PC-3 (cell line): ENCODE measurements at regions not wholly inside any gene's neighbourhood (a gene's known extent, or its start where the extent isn't known, plus 50 kb on each side); places are given as distances from the start of the nearest gene placed in this dataset.
A peak's percentile ranks its signal among the peaks of the same experiment; 100 is the strongest.

Source experiments
- ATAC-seq: fragments of 200-7000 bp; cut with Tn5 transposase; 2 replicates; pipeline ENCODE4 v1.9.1; 2020; ENCODE audit warnings: mild to moderate bottlenecking, moderate library complexity
- BruUV-seq: library from RNA; stranded (reverse); fragments of 400-500 nt; replicated peaks from 2 replicates; lab custom pipeline; 2021; lab: Mats Ljungman, UMichigan
- CTCF ChIA-PET: fragments of 300-600 bp; sonication (Branson Sonifier 250); formaldehyde crosslinking; loops from one replicate; lab custom pipeline; 2022; ENCODE audit warnings: antibody characterized with exemption; lab: Charles Lee
- POLR2A ChIA-PET: fragments of 300-600 bp; sonication (Branson Sonifier 250); formaldehyde crosslinking; loops from one replicate; lab custom pipeline; 2022; ENCODE audit warnings: antibody characterized with exemption; ENCODE audit not compliant: unreplicated experiment; lab: Charles Lee
- DNase-seq: peaks from one replicate; pipeline ENCODE4 v3.0.0-alpha.2; 2015
- H2AFZ ChIP-seq: fragments of 300-600 bp; sonication (generic); 2 replicates; pipeline ENCODE4 v1.6.0; 2016; ENCODE audit warnings: antibody characterized with exemption, low read length
- H3F3A ChIP-seq: fragments of 300-600 bp; sonication (generic); one replicate; pipeline ENCODE4 v1.6.0; 2017; ENCODE audit warnings: antibody characterized with exemption, low read length, control low read depth, mild to moderate bottlenecking; ENCODE audit not compliant: unreplicated experiment
- H3K27ac ChIP-seq: fragments of 300-600 bp; sonication (generic); 2 replicates; pipeline ENCODE4 v1.5.1; 2016; ENCODE audit warnings: mild to moderate bottlenecking, low read length
- H3K27me3 ChIP-seq: fragments of 300-600 bp; sonication (generic); 2 replicates; pipeline ENCODE4 v1.6.1; 2016; ENCODE audit warnings: low read length, mixed read lengths
- H3K36me3 ChIP-seq: fragments of 300-600 bp; sonication (generic); 2 replicates; pipeline ENCODE4 v1.6.1; 2016; ENCODE audit warnings: low read depth, mixed run types, low read length, mixed read lengths
- H3K4me1 ChIP-seq: fragments of 300-600 bp; sonication (generic); 2 replicates; pipeline ENCODE4 v1.5.1; 2016; ENCODE audit warnings: low read length; ENCODE audit not compliant: insufficient read depth
- H3K4me2 ChIP-seq: fragments of 300-600 bp; sonication (generic); 2 replicates; pipeline ENCODE4 v1.6.0; 2016; ENCODE audit warnings: low read length
- H3K4me3 ChIP-seq: fragments of 300-600 bp; sonication (generic); 2 replicates; pipeline ENCODE4 v1.5.1; 2016; ENCODE audit warnings: mild to moderate bottlenecking, low read length, mixed read lengths
- H3K79me2 ChIP-seq: fragments of 300-600 bp; sonication (generic); 2 replicates; pipeline ENCODE4 v1.6.1; 2017; ENCODE audit warnings: low read length, mixed read lengths
- H3K9ac ChIP-seq: fragments of 300-600 bp; sonication (generic); 2 replicates; pipeline ENCODE4 v1.6.0; 2016; ENCODE audit warnings: mild to moderate bottlenecking, low read length
- H3K9me2 ChIP-seq: fragments of 300-600 bp; sonication (generic); replicated peaks from 2 replicates; pipeline ENCODE4 v1.6.1; 2016; ENCODE audit warnings: mixed run types, low read length, mixed read lengths
- H3K9me3 ChIP-seq: fragments of 300-600 bp; sonication (generic); 2 replicates; pipeline ENCODE4 v1.6.1; 2016; ENCODE audit warnings: low read length, mixed read lengths
- H4K20me1 ChIP-seq: fragments of 300-600 bp; sonication (generic); 2 replicates; pipeline ENCODE4 v1.6.1; 2016; ENCODE audit warnings: low read length, mixed read lengths
- CTCF ChIP-seq: fragments of 300-600 bp; sonication (generic); conservative IDR thresholded peaks from 2 replicates; pipeline ENCODE4 v1.5.1; 2017; ENCODE audit warnings: antibody characterized with exemption, low read depth, mild to moderate bottlenecking, low read length
- EZH2 ChIP-seq: fragments of 300-600 bp; sonication (generic); IDR thresholded peaks from one replicate; pipeline ENCODE4 v1.6.1; 2017; ENCODE audit warnings: antibody characterized with exemption, mild to moderate bottlenecking, low read length; ENCODE audit not compliant: unreplicated experiment
- EZH2phosphoT487 ChIP-seq: fragments of 300-600 bp; sonication (generic); IDR thresholded peaks from 2 replicates; pipeline ENCODE4 v1.6.1; 2018; ENCODE audit warnings: mild to moderate bottlenecking, antibody characterized with exemption, low read length, borderline replicate concordance
- intact Hi-C: fragments of 100-400 bp; cut with micrococcal nuclease; formaldehyde crosslinking; loops from 2 replicates; pipeline ENCODE4 v1.9.0; 2023

GRCh38 chr13:99656092-99656745, 154.9 kb downstream of the TM9SF2 start:
- H3K9me3 ChIP-seq: no peaks in the 10 kb centered on the region
- ChIA-PET CTCF (interaction anchor here (0.6 to 1.0 kb wide), 4 partner anchors 249 to 1472 kb away, joined by 3 to 4 read pairs (median 4); no protein-coding TSS in a partner anchor), POLR2A (no interaction called here)
- peak overlapping the region; percentile 27; the same call in 1 of the 2 replicates for H3K4me3 ChIP-seq
- no peaks in the 10 kb centered on the region for H3F3A ChIP-seq
- no TSS peak for BruUV-seq
- no peaks in the 10 kb centered on the region for H3K79me2 ChIP-seq
- intact Hi-C loops: loop anchor here (1.0 to 5.0 kb wide), 4 partner anchors 261 to 856 kb away; no protein-coding TSS in a partner anchor
- ATAC-seq: peak; percentile 87
- H3K9ac ChIP-seq: no peak overlapping the region
- TF ChIP-seq CTCF: peak; percentile 85
- TF ChIP-seq EZH2: no peak
- H3K36me3 ChIP-seq: no peaks in the 10 kb centered on the region
- H3K4me1 ChIP-seq: no peaks in the 10 kb centered on the region
- H2AFZ ChIP-seq: peak overlapping the region; percentile 37; the same call in 1 of the 2 replicates
- peak overlapping the region; percentile 41 for H3K4me2 ChIP-seq
- DNase-seq: peak; percentile 72
- no peaks in the 10 kb centered on the region for H3K27me3 ChIP-seq
- no peak overlapping the region for H3K27ac ChIP-seq
- H3K9me2 ChIP-seq: no peaks in the 10 kb centered on the region
- no peaks in the 10 kb centered on the region for H4K20me1 ChIP-seq

DNA sequence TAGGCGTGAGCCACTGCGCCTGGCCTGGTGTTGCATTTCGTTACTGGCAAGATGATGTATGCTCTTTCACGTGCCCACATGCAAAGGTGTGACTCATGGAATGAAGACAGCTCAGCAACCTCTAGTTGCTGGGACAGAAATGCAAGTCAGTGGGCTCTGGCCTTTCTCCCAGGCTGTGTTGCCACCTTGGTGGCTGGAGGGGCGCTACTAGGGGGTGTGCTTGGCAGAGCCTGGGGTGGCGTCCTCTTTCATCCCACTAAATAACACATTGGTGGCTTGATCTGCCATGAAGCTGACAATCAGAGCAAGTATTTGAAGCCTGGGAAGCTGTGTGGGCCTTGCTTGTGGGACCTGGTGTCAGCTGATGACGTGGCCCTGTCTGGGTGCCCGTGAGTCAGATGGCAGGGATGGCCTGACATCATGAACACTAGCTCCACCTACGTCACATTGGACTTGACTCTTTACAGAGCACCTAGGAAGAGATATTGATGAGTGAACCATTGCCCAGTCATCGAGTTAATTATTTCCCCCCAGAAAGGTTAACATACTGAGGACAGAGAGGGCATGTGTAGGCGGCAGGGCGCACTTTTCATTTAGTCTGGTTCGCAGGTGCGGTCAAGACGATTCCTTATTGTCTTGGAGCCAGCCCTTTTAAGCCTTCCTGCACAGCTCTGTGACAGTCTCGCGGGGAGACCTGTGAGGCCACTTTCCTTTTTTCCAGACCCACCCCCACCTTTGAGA, 154.2 kb downstream of the TM9SF2 start:
- Histone ChIP-seq H3K79me2 (no peaks in the 10 kb centered on the region), H4K20me1 (no peaks in the 10 kb centered on the region), H2AFZ (no peak overlapping the region; the same call in 1 of the 2 replicates), H3K4me1 (no peaks in the 10 kb centered on the region), H3F3A (no peaks in the 10 kb centered on the region), H3K27me3 (no peaks in the 10 kb centered on the region), H3K27ac (no peak overlapping the region), H3K4me3 (no peak overlapping the region), H3K9ac (no peak overlapping the region), H3K9me3 (no peaks in the 10 kb centered on the region), H3K9me2 (no peaks in the 10 kb centered on the region), H3K36me3 (no peaks in the 10 kb centered on the region), H3K4me2 (peak overlapping the region; percentile 41; the same call in 1 of the 2 replicates)
- no peak for TF ChIP-seq EZH2
- no peak for TF ChIP-seq EZH2phosphoT487
- no peak for TF ChIP-seq CTCF
- POLR2A ChIA-PET: no interaction called here
- intact Hi-C loops: loop anchor here (1.0 to 5.0 kb wide), 4 partner anchors 262 to 857 kb away; no protein-coding TSS in a partner anchor
- CTCF ChIA-PET: interaction anchor here (0.6 to 1.0 kb wide), 3 partner anchors 324 to 1473 kb away, joined by 3 to 4 read pairs (median 3); no protein-coding TSS in a partner anchor
- peak; percentile 55 for ATAC-seq
- DNase-seq: peak; percentile 17
- BruUV-seq: no TSS peak
